Effector memory CD8-positive, alpha-beta T cell (primary cell): ENCODE measurements at regions not wholly inside any gene's neighbourhood (a gene's known extent, or its start where the extent isn't known, plus 50 kb on each side); places are given as distances from the start of the nearest gene placed in this dataset.

Experiments used
- ATAC-seq: fragments of 150-1000 bp; cut with Tn5 transposase; replicated peaks from 2 replicates; pipeline ENCODE4 v1.10.0; 2021; ENCODE audit warnings: mild to moderate bottlenecking, moderate library complexity
- DNase-seq, 3 experiments: peaks; one replicate each; pipeline ENCODE4 v3.0.0; 2021
- H3K27ac Mint-ChIP-seq, 2 donors: one replicate each; pipeline ENCODE4 v1.8.0; 2022; ENCODE audit warnings: mild to moderate bottlenecking in 2 of 2, mixed read lengths in 2 of 2, moderate library complexity in 2 of 2
- H3K27me3 Mint-ChIP-seq, 2 donors: one replicate each; pipeline ENCODE4 v1.8.0; 2022; ENCODE audit warnings: mixed read lengths in 2 of 2
- H3K36me3 Mint-ChIP-seq: one replicate; pipeline ENCODE4 v1.8.0; 2022; ENCODE audit warnings: mild to moderate bottlenecking, moderate library complexity, mixed read lengths; ENCODE audit not compliant: insufficient read depth
- H3K4me1 Mint-ChIP-seq, 2 donors: one replicate each; pipeline ENCODE4 v1.8.0; 2022; ENCODE audit warnings: low read depth in 2 of 2, mixed read lengths in 2 of 2
- H3K4me3 Mint-ChIP-seq, 2 donors: one replicate each; pipeline ENCODE4 v1.8.0; 2022; ENCODE audit warnings: mild to moderate bottlenecking in 2 of 2, mixed read lengths in 2 of 2, moderate library complexity in 2 of 2
- H3K9me3 Mint-ChIP-seq, 2 donors: one replicate each; pipeline ENCODE4 v1.8.0; 2022; ENCODE audit warnings: mixed read lengths in 2 of 2

GRCh38 chr10:4526311-4526731, 299.7 kb upstream of the AKR1E2 start:
- Mint-ChIP-seq H3K9me3 (no peaks in the 10 kb centered on the region), H3K27me3 (peaks cover 20 to 32% of the 10 kb centered on the region in 2 donors), H3K27ac (no peak overlapping the region), H3K4me1 (no peaks in the 10 kb centered on the region), H3K4me3 (no peak overlapping the region), H3K36me3 (no peaks in the 10 kb centered on the region)
- DNase-seq (no peak), ATAC-seq (no peak)

- ATAC-seq (no peak), DNase-seq (no peak)
- H3K27ac Mint-ChIP-seq: no peak overlapping the region
- no peaks in the 10 kb centered on the region for H3K4me1 Mint-ChIP-seq
- H3K27me3 Mint-ChIP-seq: peaks cover 20 to 28% of the 10 kb centered on the region in 2 donors
- H3K9me3 Mint-ChIP-seq: no peaks in the 10 kb centered on the region
- no peak overlapping the region for H3K4me3 Mint-ChIP-seq
- no peaks in the 10 kb centered on the region for H3K36me3 Mint-ChIP-seq
Observed at GRCh38 chr10:4525103-4525502, 300.9 kb upstream of the AKR1E2 start.

DNA sequence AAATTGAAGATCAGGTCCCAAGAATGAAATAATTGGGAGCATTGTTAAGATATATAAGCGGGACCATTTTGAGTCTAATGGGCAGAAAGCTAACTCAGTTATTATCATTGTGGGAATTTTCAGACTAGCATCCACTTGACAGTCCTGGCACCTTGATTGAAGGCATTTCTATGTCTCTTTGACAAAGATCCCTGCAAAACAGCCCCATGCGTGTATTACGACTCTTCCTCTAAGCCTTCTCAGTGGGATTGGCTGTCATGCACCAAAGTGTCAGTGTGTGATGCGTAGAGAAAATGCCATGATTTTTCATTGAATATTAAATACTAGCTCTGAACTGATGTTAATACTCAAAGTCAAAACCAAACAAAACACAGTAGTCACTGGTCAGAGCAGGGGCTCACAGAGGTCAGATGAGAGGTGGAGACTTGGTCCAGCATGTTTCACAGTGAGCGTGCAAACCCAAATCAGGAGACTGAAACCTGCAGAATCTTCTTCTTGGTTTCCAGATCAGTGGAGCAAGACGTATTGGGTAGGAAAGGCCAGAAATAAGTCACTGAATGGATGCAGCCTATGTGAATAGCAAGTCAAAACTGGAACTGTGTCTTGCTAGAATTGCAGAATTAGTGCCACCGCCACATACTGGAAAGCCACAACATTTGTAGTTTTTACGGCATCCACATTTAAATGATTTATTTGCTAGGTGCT, 303.6 kb upstream of the AKR1E2 start:
- H3K36me3 Mint-ChIP-seq: no peaks in the 10 kb centered on the region

DNA sequence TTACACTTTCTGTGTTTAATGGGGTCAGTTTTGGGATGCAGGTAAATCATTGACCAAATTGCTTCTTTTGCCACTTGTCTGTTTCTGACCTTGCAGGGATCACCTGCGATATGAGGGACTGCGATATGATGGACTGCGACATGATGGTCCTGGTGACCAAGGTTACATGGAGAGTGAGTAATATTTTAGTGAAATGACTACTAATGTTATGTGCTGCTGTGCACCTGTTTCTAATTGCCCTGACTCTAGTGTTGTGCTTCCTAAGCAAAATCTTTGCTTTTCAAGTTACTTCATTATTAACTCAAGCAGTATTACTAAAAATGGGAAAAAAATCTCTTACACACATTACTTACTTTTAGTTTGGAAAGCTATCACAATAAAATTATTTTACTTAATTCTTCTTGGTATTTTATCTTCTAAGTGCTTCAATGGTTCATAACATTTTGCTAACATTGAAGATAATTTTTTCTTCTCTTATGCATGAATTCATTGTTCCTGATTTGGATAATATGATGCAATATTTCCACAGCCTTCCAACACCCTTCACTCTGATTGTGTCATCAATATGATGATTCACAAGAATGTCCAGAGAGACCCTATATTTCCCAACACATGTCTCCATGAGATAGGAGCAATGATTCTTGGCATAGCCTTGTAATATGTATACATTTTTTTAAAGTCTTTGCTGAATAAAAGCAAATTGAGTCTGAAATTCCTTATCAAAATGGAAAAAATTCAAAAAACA, 306.2 kb upstream of the AKR1E2 start:
- ATAC-seq (no peak), DNase-seq (no peak)
- Mint-ChIP-seq H3K27ac (no peak overlapping the region), H3K4me1 (peaks cover 0 to 1% of the 10 kb centered on the region in 2 donors), H3K27me3 (peaks cover 37 to 38% of the 10 kb centered on the region in 2 donors), H3K36me3 (no peaks in the 10 kb centered on the region), H3K4me3 (no peak overlapping the region), H3K9me3 (peaks cover 0 to 2% of the 10 kb centered on the region in 2 donors)

More for the DNA sequence above, 303.6 kb upstream of the AKR1E2 start:
- H3K27ac Mint-ChIP-seq: no peak overlapping the region
- ATAC-seq (no peak), DNase-seq (no peak)
- no peaks in the 10 kb centered on the region for H3K4me1 Mint-ChIP-seq
- no peaks in the 10 kb centered on the region for H3K9me3 Mint-ChIP-seq
- peaks cover 23 to 29% of the 10 kb centered on the region in 2 donors for H3K27me3 Mint-ChIP-seq
- H3K4me3 Mint-ChIP-seq: no peak overlapping the region

DNA sequence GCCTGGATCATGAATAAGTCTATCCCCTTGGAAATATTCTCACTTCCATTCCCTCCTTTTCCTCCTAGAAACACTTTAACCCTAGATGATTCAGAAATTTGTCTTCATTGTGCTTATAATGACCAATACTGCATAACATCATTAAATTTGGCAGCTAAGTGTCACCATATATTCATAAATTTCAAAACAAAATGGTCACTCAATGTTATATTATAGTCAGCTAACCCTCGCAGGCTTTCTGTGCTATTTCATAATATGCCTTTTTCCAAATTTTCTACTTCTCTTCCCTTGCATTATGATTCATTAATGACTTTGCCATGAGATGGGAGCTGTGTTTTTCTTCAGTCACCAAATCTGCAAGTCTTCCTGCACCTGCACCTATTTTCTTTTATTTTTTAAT, 308.3 kb upstream of the AKR1E2 start:
- ATAC-seq (no peak), DNase-seq (no peak)
- Mint-ChIP-seq H3K27me3 (peaks cover 42 to 45% of the 10 kb centered on the region in 2 donors), H3K4me3 (no peak overlapping the region), H3K27ac (no peak overlapping the region), H3K4me1 (peaks cover 1 to 4% of the 10 kb centered on the region in 2 donors), H3K9me3 (peaks cover 0 to 2% of the 10 kb centered on the region in 2 donors), H3K36me3 (no peaks in the 10 kb centered on the region)

- ATAC-seq (no peak), DNase-seq (no peak)
- peaks cover 0 to 2% of the 10 kb centered on the region in 2 donors for H3K9me3 Mint-ChIP-seq
- no peak overlapping the region for H3K4me3 Mint-ChIP-seq
- H3K27ac Mint-ChIP-seq: no peak overlapping the region
- H3K36me3 Mint-ChIP-seq: no peaks in the 10 kb centered on the region
- peaks cover 1 to 4% of the 10 kb centered on the region in 2 donors for H3K4me1 Mint-ChIP-seq
- peaks cover 33 to 36% of the 10 kb centered on the region in 2 donors for H3K27me3 Mint-ChIP-seq
Observed at GRCh38 chr10:4515721-4516120, 310.3 kb upstream of the AKR1E2 start.

DNA sequence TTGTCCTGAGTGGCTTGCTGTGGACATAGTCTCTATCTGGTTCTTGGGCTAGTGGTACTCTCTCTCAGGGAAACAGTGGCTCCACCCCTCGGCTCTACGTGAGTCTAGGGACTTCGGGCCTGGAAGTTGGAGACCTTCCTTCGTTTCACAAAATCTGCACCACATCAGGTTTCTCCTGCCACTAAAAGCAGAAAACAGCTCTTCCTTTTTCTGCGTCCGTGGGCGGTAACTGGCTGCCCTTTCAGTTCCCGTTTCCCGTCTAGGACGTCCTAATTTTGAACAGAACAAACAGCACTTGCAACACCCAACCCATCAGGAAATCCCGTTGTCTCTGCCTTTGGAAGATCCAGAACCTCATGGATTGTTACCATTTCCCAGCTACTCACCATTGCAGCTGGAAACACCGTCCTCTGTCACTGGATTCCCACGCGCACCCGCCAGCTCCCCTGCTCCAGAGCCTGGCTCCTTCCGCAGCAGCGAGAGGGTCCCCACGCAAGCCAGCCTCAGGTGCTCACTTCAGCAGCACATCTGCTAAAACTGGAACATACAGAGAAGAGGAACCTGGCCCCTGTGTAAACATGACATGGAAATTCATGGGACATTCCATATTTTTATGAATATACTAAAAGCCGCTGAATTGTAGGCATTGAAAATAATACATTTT, 311.4 kb upstream of the AKR1E2 start:
- Mint-ChIP-seq H3K36me3 (no peaks in the 10 kb centered on the region), H3K9me3 (peaks cover 0 to 2% of the 10 kb centered on the region in 2 donors), H3K27me3 (peaks cover 29 to 37% of the 10 kb centered on the region in 2 donors), H3K4me1 (peaks cover 1 to 4% of the 10 kb centered on the region in 2 donors), H3K27ac (no peak overlapping the region), H3K4me3 (no peak overlapping the region)
- no peak for DNase-seq
- ATAC-seq: no peak

- Mint-ChIP-seq H3K36me3 (no peaks in the 10 kb centered on the region), H3K4me3 (no peak overlapping the region), H3K9me3 (peaks cover 0 to 2% of the 10 kb centered on the region in 2 donors), H3K27ac (no peak overlapping the region), H3K27me3 (peaks cover 39 to 47% of the 10 kb centered on the region in 2 donors), H3K4me1 (peaks cover 1 to 4% of the 10 kb centered on the region in 2 donors)
- no peak for DNase-seq
- no peak for ATAC-seq
Observed at GRCh38 chr10:4512671-4513240, 313.3 kb upstream of the AKR1E2 start.

DNA sequence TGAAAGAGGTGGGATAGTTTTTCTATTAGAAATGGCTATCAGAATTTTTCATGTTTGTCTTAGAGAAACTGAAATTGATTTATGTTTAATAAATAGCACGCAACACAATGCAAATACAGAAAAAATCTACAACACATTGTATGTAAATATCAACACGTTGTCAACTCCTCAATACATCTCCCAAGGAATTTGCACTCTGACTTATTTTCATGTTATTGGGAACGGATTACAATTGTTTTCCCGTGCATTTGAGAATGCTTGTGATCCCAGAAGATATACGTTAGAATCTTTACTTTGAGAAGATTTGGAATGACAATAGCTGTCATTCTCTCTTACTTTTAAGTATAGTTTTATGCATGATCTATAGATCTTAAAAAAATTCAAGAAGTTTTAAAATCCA, 313.8 kb upstream of the AKR1E2 start:
- H3K36me3 Mint-ChIP-seq: no peaks in the 10 kb centered on the region
- peaks cover 43 to 48% of the 10 kb centered on the region in 2 donors for H3K27me3 Mint-ChIP-seq
- DNase-seq: no peak

GRCh38 chr10:4511509-4511908, 314.5 kb upstream of the AKR1E2 start:
- H3K4me3 Mint-ChIP-seq: no peak overlapping the region
- no peaks in the 10 kb centered on the region for H3K36me3 Mint-ChIP-seq
- DNase-seq: no peak
- H3K4me1 Mint-ChIP-seq: peaks cover 1 to 4% of the 10 kb centered on the region in 2 donors
- no peaks in the 10 kb centered on the region for H3K9me3 Mint-ChIP-seq
- H3K27ac Mint-ChIP-seq: no peak overlapping the region
- no peak for ATAC-seq
- H3K27me3 Mint-ChIP-seq: peaks cover 45 to 51% of the 10 kb centered on the region in 2 donors

More for the DNA sequence above, 313.8 kb upstream of the AKR1E2 start:
- no peak for ATAC-seq
- Mint-ChIP-seq H3K4me3 (no peak overlapping the region), H3K9me3 (no peaks in the 10 kb centered on the region), H3K27ac (no peak overlapping the region), H3K4me1 (peaks cover 1 to 4% of the 10 kb centered on the region in 2 donors)

DNA sequence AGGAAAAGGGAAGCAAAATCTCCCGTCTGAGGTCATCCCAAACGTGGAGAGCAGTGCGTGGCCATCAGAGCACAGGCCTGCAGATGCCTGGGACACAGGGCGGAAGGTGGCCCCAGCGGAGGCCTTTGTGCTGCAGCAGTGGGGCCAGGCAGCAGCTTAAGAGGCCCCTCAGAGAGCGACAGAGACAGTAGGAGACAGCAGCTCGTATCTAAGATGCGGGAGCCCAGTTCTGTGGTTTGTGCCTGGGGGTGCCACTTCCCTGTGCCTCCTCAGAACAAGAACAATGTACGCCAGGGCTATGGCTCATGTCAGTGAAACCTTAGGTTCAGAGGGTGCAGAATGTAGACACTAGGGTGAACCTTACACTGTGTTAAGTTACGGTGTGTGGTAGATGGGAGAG, 316.6 kb upstream of the AKR1E2 start:
- DNase-seq (no peak), ATAC-seq (no peak)
- Mint-ChIP-seq H3K27me3 (peaks cover 33 to 40% of the 10 kb centered on the region in 2 donors), H3K9me3 (no peaks in the 10 kb centered on the region), H3K4me1 (peaks cover 0 to 4% of the 10 kb centered on the region in 2 donors), H3K27ac (no peak overlapping the region), H3K4me3 (no peak overlapping the region), H3K36me3 (no peaks in the 10 kb centered on the region)

GRCh38 chr10:4506095-4506494, 319.9 kb upstream of the AKR1E2 start:
- Mint-ChIP-seq H3K36me3 (peaks cover 3% of the 10 kb centered on the region), H3K27ac (no peak overlapping the region), H3K27me3 (peaks cover 32% of the 10 kb centered on the region in 2 donors), H3K4me3 (no peak overlapping the region), H3K9me3 (no peaks in the 10 kb centered on the region), H3K4me1 (peaks cover 0 to 1% of the 10 kb centered on the region in 2 donors)
- no peak for DNase-seq
- ATAC-seq: no peak

- no peak for DNase-seq
Observed at GRCh38 chr10:4504550-4504949, 321.5 kb upstream of the AKR1E2 start.

More at GRCh38 chr10:4504550-4504949, 321.5 kb upstream of the AKR1E2 start:
- no peak for ATAC-seq
- Mint-ChIP-seq H3K36me3 (peaks cover 4% of the 10 kb centered on the region), H3K27ac (no peak overlapping the region), H3K4me3 (no peak overlapping the region), H3K4me1 (peaks cover 0 to 1% of the 10 kb centered on the region in 2 donors), H3K9me3 (no peaks in the 10 kb centered on the region), H3K27me3 (peaks cover 26 to 27% of the 10 kb centered on the region in 2 donors)
